Keratinocyte (primary cell): ENCODE measurements at regions not wholly inside any gene's neighbourhood (a gene's known extent, or its start where the extent isn't known, plus 50 kb on each side); places are given as distances from the start of the nearest gene placed in this dataset.

Source experiments
- DNase-seq: peaks from one replicate; pipeline ENCODE4 v3.0.0-alpha.2; 2011; ENCODE audit warnings: low read depth, missing footprints, low spot score
- FAIRE-seq: peaks from 2 replicates; lab custom pipeline; 2011; peaks lifted over from hg19 to GRCh38; lab: Jason Lieb, UNC
- H2AFZ ChIP-seq: 2 replicates; pipeline ENCODE4 v1.6.0; 2012; ENCODE audit warnings: low read length, control low read depth, inconsistent platforms; ENCODE audit not compliant: control insufficient read depth
- H3K27ac ChIP-seq: 2 replicates; pipeline ENCODE4 v1.5.1; 2011; ENCODE audit warnings: low read length; ENCODE audit not compliant: control insufficient read depth, insufficient read depth
- H3K27me3 ChIP-seq: 3 replicates; pipeline ENCODE4 v1.6.0; 2011; ENCODE audit warnings: low read length; ENCODE audit not compliant: control insufficient read depth, insufficient read depth; ENCODE audit errors: extremely low read depth
- H3K36me3 ChIP-seq, 2 experiments: 2 replicates in 1 of 2; 3 replicates in 1 of 2; pipeline ENCODE4 v1.5.1; 2011; ENCODE audit warnings: low read length in 2 of 2, mild to moderate bottlenecking in 1 of 2; ENCODE audit not compliant: control insufficient read depth in 2 of 2, insufficient read depth in 2 of 2; ENCODE audit errors: extremely low read depth in 1 of 2
- H3K4me1 ChIP-seq: 3 replicates; pipeline ENCODE4 v1.5.1; 2011; ENCODE audit warnings: low read length; ENCODE audit not compliant: control insufficient read depth, insufficient read depth; ENCODE audit errors: extremely low read depth
- H3K4me2 ChIP-seq: 3 replicates; pipeline ENCODE4 v1.6.0; 2011; ENCODE audit warnings: low read depth, low read length; ENCODE audit not compliant: control insufficient read depth, insufficient read depth; ENCODE audit errors: extremely low read depth
- H3K4me3 ChIP-seq, 3 experiments: fragments of 200-600 bp in 1 of 3; sonication (generic) in 1 of 3; 2 replicates in 2 of 3; 3 replicates in 1 of 3; pipeline ENCODE4 v1.5.1; 2011 to 2016; ENCODE audit warnings: low read length in 3 of 3, mild to moderate bottlenecking in 3 of 3, control low read depth in 2 of 3, inconsistent platforms in 1 of 3, low read depth in 1 of 3, mixed read lengths in 1 of 3, mixed run types in 1 of 3, moderate library complexity in 1 of 3; ENCODE audit not compliant: control insufficient read depth in 2 of 3, insufficient read depth in 2 of 3; ENCODE audit errors: extremely low read depth in 1 of 3
- H3K79me2 ChIP-seq: 2 replicates; pipeline ENCODE4 v1.6.0; 2012; ENCODE audit warnings: low read length; ENCODE audit not compliant: control insufficient read depth, insufficient read depth
- H3K9ac ChIP-seq: 3 replicates; pipeline ENCODE4 v1.6.0; 2011; ENCODE audit warnings: low read length; ENCODE audit not compliant: control insufficient read depth, insufficient read depth; ENCODE audit errors: extremely low read depth
- H3K9me1 ChIP-seq: 3 replicates; pipeline ENCODE4 v1.6.0; 2011; ENCODE audit warnings: low read length; ENCODE audit not compliant: control insufficient read depth, insufficient read depth; ENCODE audit errors: extremely low read depth
- H3K9me3 ChIP-seq: 2 replicates; pipeline ENCODE4 v1.5.1; 2012; ENCODE audit warnings: low read depth, low read length; ENCODE audit not compliant: control insufficient read depth
- H4K20me1 ChIP-seq: 3 replicates; pipeline ENCODE4 v1.6.0; 2011; ENCODE audit warnings: low read length; ENCODE audit not compliant: control insufficient read depth, insufficient read depth; ENCODE audit errors: extremely low read depth
- CTCF ChIP-seq, 3 experiments: IDR thresholded peaks in 1 of 3; conservative IDR thresholded peaks in 1 of 3; optimal IDR thresholded peaks in 1 of 3; 2 replicates in 2 of 3; 3 replicates in 1 of 3; pipeline versions ENCODE3 to v1.5.1; 2011; ENCODE audit warnings: low read length in 3 of 3, mild to moderate bottlenecking in 3 of 3, moderate library complexity in 2 of 3, control low read depth in 1 of 3, inconsistent platforms in 1 of 3; ENCODE audit not compliant: insufficient read depth in 2 of 3; ENCODE audit errors: extremely low read depth in 1 of 3
- EZH2 ChIP-seq: IDR thresholded peaks from one replicate; pipeline ENCODE4 v1.6.1; 2012; ENCODE audit warnings: inconsistent platforms, mild to moderate bottlenecking, low read length, moderate library complexity
- dilution Hi-C: fragments of 300-500 bp; cut with MboI; formaldehyde crosslinking; loops from one replicate; pipeline ENCODE4 v1.7.0; 2020; ENCODE audit warnings: low sequenced_read_pairs; ENCODE audit not compliant: extremely low pct_ligation_motif_present

- Histone ChIP-seq H3K4me1 (no peaks in the 10 kb centered on the region), H3K4me3 (no peak overlapping the region), H3K9me1 (no peaks in the 10 kb centered on the region), H4K20me1 (no peaks in the 10 kb centered on the region), H3K27ac (no peak overlapping the region), H3K9ac (no peak overlapping the region), H3K79me2 (no peaks in the 10 kb centered on the region), H2AFZ (no peak overlapping the region), H3K4me2 (no peak overlapping the region), H3K9me3 (no peaks in the 10 kb centered on the region), H3K27me3 (no peaks in the 10 kb centered on the region), H3K36me3 (no peaks in the 10 kb centered on the region)
- TF ChIP-seq CTCF (optimal IDR thresholded peaks at IDR 0.05 in 1 of 3, IDR thresholded peaks at IDR 0.05 in 1 of 3, conservative IDR thresholded peaks at IDR 0.05 in 1 of 3; ENCODE audit: extremely low read depth in 1 of 3, insufficient read depth in 2 of 3, low read length in 3 of 3): no peak
- TF ChIP-seq EZH2: no peak
- DNase-seq (no peak), FAIRE-seq (no peak)
- dilution Hi-C loops: no loop called here
Measured at GRCh38 chr13:80497978-80498377, 157.1 kb upstream of the SPRY2 start.

GRCh38 chr13:80497439-80497838 lies 156.5 kb upstream of the SPRY2 start:
- dilution Hi-C loops: no loop called here
- Histone ChIP-seq H3K4me2 (no peak overlapping the region), H3K79me2 (no peaks in the 10 kb centered on the region), H3K4me3 (no peak overlapping the region), H3K9ac (no peak overlapping the region), H3K9me1 (no peaks in the 10 kb centered on the region), H2AFZ (no peak overlapping the region), H3K36me3 (no peaks in the 10 kb centered on the region), H3K27me3 (no peaks in the 10 kb centered on the region), H3K27ac (no peak overlapping the region), H3K4me1 (no peaks in the 10 kb centered on the region), H3K9me3 (no peaks in the 10 kb centered on the region), H4K20me1 (no peaks in the 10 kb centered on the region)
- TF ChIP-seq EZH2 (no peak), CTCF (optimal IDR thresholded peaks at IDR 0.05 in 1 of 3, IDR thresholded peaks at IDR 0.05 in 1 of 3, conservative IDR thresholded peaks at IDR 0.05 in 1 of 3; ENCODE audit: extremely low read depth in 1 of 3, insufficient read depth in 2 of 3, low read length in 3 of 3) (no peak)
- FAIRE-seq: no peak
- no peak for DNase-seq
